Mesendoderm (in vitro differentiated cells): ENCODE measurements at regions not wholly inside any gene's neighbourhood (a gene's known extent, or its start where the extent isn't known, plus 50 kb on each side); places are given as distances from the start of the nearest gene placed in this dataset.

Experiments
- DNase-seq: peaks from one replicate; pipeline ENCODE4 v3.0.0; 2013
- H2AK5ac ChIP-seq: 2 replicates; pipeline ENCODE4 v1.6.1; 2013; ENCODE audit warnings: low read length, inconsistent platforms
- H2BK120ac ChIP-seq: 2 replicates; pipeline ENCODE4 v1.6.1; 2013; ENCODE audit warnings: low read depth, mild to moderate bottlenecking, low read length, moderate library complexity, mixed read lengths
- H2BK15ac ChIP-seq: replicated peaks from 2 replicates; pipeline ENCODE4 v1.6.1; 2013; ENCODE audit warnings: low read depth, mild to moderate bottlenecking, moderate library complexity
- H2BK5ac ChIP-seq: 2 replicates; pipeline ENCODE4 v1.6.1; 2013; ENCODE audit warnings: low read length, inconsistent platforms
- H3K18ac ChIP-seq: 2 replicates; pipeline ENCODE4 v1.6.1; 2013; ENCODE audit warnings: mild to moderate bottlenecking, low read length, mixed read lengths
- H3K23ac ChIP-seq: one replicate; pipeline ENCODE4 v1.6.1; 2013; ENCODE audit warnings: low read length
- H3K27ac ChIP-seq: 2 replicates; pipeline ENCODE4 v1.5.1; 2013; ENCODE audit warnings: low read depth, mild to moderate bottlenecking, inconsistent platforms, low read length, moderate library complexity
- H3K27me3 ChIP-seq: 2 replicates; pipeline ENCODE4 v1.6.1; 2013; ENCODE audit warnings: low read length, control low read depth, mild to moderate bottlenecking, inconsistent platforms; ENCODE audit not compliant: insufficient read depth, poor library complexity
- H3K36me3 ChIP-seq: 2 replicates; pipeline ENCODE4 v1.6.1; 2013; ENCODE audit warnings: low read length, inconsistent platforms; ENCODE audit not compliant: control insufficient read depth, insufficient read depth
- H3K4ac ChIP-seq: one replicate; pipeline ENCODE4 v1.6.1; 2013; ENCODE audit warnings: low read depth, mild to moderate bottlenecking, low read length, moderate library complexity
- H3K4me1 ChIP-seq: 2 replicates; pipeline ENCODE4 v1.6.1; 2013; ENCODE audit warnings: low read depth, low read length, inconsistent platforms; ENCODE audit not compliant: control insufficient read depth
- H3K4me2 ChIP-seq: 2 replicates; pipeline ENCODE4 v1.6.1; 2013; ENCODE audit warnings: low read length
- H3K4me3 ChIP-seq: 2 replicates; pipeline ENCODE4 v1.5.1; 2013; ENCODE audit warnings: mild to moderate bottlenecking, low read length
- H3K56ac ChIP-seq: one replicate; pipeline ENCODE4 v1.6.1; 2013; ENCODE audit warnings: low read length
- H3K79me1 ChIP-seq: 2 replicates; pipeline ENCODE4 v1.6.1; 2013; ENCODE audit warnings: low read length, inconsistent platforms
- H3K79me2 ChIP-seq: 2 replicates; pipeline ENCODE4 v1.6.1; 2013; ENCODE audit warnings: mild to moderate bottlenecking, low read length; ENCODE audit not compliant: control insufficient read depth, insufficient read depth
- H3K9ac ChIP-seq: 2 replicates; pipeline ENCODE4 v1.6.1; 2013; ENCODE audit warnings: low read length, inconsistent platforms
- H4K5ac ChIP-seq: one replicate; pipeline ENCODE4 v1.6.1; 2013; ENCODE audit warnings: low read length
- H4K8ac ChIP-seq: one replicate; pipeline ENCODE4 v1.6.1; 2013; ENCODE audit warnings: low read depth, mild to moderate bottlenecking, control low read depth, low read length, moderate library complexity
- WGBS: extraction: QIAGEN DNeasy Blood & Tissue Kit; methylation state at CpG from one replicate; pipeline ENCODE4 v1.1.7; 2013; ENCODE audit warnings: low lambda C conversion rate, missing lambda C conversion rate; ENCODE audit not compliant: insufficient coverage; ENCODE audit errors: extremely low coverage; 5-methylcytosine and 5-hydroxymethylcytosine counted together

GRCh38 chr18:25630682-25631081 lies 278.7 kb upstream of the ZNF521 start:
- Histone ChIP-seq H3K4me1 (no peaks in the 10 kb centered on the region), H3K79me2 (no peaks in the 10 kb centered on the region), H3K4me3 (no peak overlapping the region), H3K23ac (no peak overlapping the region), H3K4me2 (no peak overlapping the region), H4K8ac (no peak overlapping the region), H4K5ac (no peak overlapping the region), H2BK120ac (no peak overlapping the region), H2AK5ac (no peak overlapping the region), H3K9ac (no peak overlapping the region), H2BK5ac (no peak overlapping the region), H3K56ac (no peak overlapping the region), H2BK15ac (no peak overlapping the region), H3K18ac (no peak overlapping the region), H3K79me1 (no peaks in the 10 kb centered on the region), H3K36me3 (no peaks in the 10 kb centered on the region), H3K27me3 (no peaks in the 10 kb centered on the region), H3K27ac (no peak overlapping the region), H3K4ac (no peak overlapping the region)
- DNase-seq, result no peak

DNA sequence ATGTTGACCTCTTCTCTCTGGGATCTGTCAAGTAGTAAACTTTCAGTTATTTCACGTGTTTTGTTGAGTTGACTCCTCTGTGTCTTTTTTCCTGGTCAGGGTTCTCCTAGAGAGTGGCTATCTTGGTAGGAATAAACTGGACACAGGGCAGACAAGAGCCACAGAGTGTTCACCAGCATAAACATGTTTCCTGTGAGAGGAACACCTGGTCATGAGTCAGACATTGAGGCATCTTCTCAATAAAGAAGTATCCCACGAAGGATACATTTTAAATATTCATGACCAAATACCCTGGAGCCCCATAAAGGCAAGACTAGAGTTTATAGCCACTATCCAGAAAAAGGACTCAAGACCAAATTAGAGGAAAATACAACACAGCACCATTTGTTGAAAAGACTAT lies 269.7 kb upstream of the ZNF521 start:
- no CpG with 5 or more reads among the region's 2 CpGs for WGBS
- Histone ChIP-seq H3K23ac (no peak overlapping the region), H2AK5ac (no peak overlapping the region), H3K36me3 (no peaks in the 10 kb centered on the region), H3K27me3 (no peaks in the 10 kb centered on the region), H2BK5ac (no peak overlapping the region), H3K4me3 (no peak overlapping the region), H2BK120ac (no peak overlapping the region), H3K4me1 (no peaks in the 10 kb centered on the region), H3K79me1 (no peaks in the 10 kb centered on the region), H2BK15ac (no peak overlapping the region), H3K4me2 (no peak overlapping the region), H3K4ac (no peak overlapping the region), H3K56ac (no peak overlapping the region), H4K8ac (no peak overlapping the region), H3K9ac (no peak overlapping the region), H4K5ac (no peak overlapping the region), H3K27ac (no peak overlapping the region), H3K18ac (no peak overlapping the region), H3K79me2 (no peaks in the 10 kb centered on the region)
- DNase-seq, result no peak

DNA sequence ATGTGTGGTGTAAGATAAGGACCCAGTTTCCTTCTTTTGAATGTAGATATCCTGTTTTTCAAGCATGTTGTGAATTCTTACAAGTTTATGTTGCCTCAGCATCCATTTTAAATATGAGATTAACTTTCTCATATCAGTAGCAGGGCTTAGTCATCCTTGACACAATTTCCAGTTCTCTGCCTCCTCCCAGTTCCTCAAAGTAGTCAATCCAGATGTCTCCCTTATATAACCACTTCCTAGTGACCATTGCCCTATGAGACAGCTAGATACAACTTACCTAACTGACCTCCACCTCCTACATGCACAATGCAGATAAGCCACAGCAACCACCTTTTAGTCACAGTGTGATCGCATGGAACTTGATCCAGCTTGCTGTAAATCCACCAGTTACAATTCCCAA lies 269.2 kb upstream of the ZNF521 start:
- Histone ChIP-seq H3K18ac (no peak overlapping the region), H3K23ac (no peak overlapping the region), H3K27me3 (no peaks in the 10 kb centered on the region), H4K8ac (no peak overlapping the region), H2BK5ac (no peak overlapping the region), H3K27ac (no peak overlapping the region), H3K56ac (no peak overlapping the region), H4K5ac (no peak overlapping the region), H3K79me2 (no peaks in the 10 kb centered on the region), H3K4me2 (no peak overlapping the region), H2BK120ac (no peak overlapping the region), H3K4ac (no peak overlapping the region), H3K9ac (no peak overlapping the region), H3K79me1 (no peaks in the 10 kb centered on the region), H3K36me3 (no peaks in the 10 kb centered on the region), H2AK5ac (no peak overlapping the region), H2BK15ac (no peak overlapping the region), H3K4me3 (no peak overlapping the region), H3K4me1 (no peaks in the 10 kb centered on the region)
- DNase-seq, result no peak
- WGBS, result no CpG with 5 or more reads among the region's 1 CpG

DNA sequence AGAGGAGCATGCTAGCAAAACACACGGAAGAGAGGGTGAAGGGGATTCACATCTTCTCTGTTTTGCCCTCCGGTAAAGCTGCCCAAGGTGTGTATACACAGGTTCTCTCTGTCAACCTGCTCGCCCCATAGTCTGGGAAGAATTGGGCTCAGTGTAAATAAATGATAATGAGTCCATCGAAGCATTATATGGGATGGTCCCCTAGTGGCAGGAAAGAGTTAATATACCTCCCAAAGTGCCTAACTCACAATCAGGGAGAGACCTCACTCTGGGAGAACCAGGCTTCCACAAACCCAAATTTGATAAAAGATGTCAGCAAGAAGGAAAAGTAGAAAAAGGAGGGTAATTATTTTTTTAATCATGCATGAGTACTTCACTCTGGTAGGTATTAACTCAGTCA lies 262.2 kb upstream of the ZNF521 start:
- H2AK5ac ChIP-seq, result no peak overlapping the region
- H3K27ac ChIP-seq, result no peak overlapping the region
- H3K36me3 ChIP-seq, result no peaks in the 10 kb centered on the region
- no peak overlapping the region for H2BK5ac ChIP-seq
- H3K4me3 ChIP-seq, result no peak overlapping the region
- H3K56ac ChIP-seq, result no peak overlapping the region
- no peaks in the 10 kb centered on the region for H3K4me1 ChIP-seq
- no peak overlapping the region for H3K9ac ChIP-seq
- no peaks in the 10 kb centered on the region for H3K79me1 ChIP-seq
- H2BK15ac ChIP-seq, result no peak overlapping the region
- no peak overlapping the region for H3K4me2 ChIP-seq
- H3K79me2 ChIP-seq, result no peaks in the 10 kb centered on the region
- no peak overlapping the region for H3K18ac ChIP-seq
- no peak overlapping the region for H3K4ac ChIP-seq
- no peak overlapping the region for H2BK120ac ChIP-seq
- no peak overlapping the region for H4K5ac ChIP-seq
- no peak overlapping the region for H4K8ac ChIP-seq
- H3K23ac ChIP-seq, result no peak overlapping the region
- H3K27me3 ChIP-seq, result no peaks in the 10 kb centered on the region
- DNase-seq, result peak; percentile 24
- WGBS, result no CpG with 5 or more reads among the region's 4 CpGs

DNA sequence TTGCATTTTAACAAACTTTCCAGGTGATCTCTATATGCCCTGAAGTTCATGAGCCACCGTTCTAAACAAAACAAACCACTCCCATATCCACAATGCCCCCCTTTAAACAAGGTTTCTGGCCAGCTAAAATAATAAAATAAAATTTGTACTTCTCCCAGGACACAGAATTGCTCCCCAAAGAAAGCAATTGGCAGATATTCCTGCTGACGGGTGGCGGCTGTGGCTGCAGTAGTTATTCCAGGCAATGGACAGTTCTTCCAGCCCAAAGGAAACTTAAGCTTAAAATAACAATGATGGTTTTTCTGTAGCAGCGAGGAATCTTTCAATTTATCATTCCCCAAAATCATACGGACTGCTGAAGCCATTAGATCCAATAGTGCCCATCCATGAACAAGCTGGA lies 260.5 kb upstream of the ZNF521 start:
- H3K56ac ChIP-seq, result no peak overlapping the region

DNA sequence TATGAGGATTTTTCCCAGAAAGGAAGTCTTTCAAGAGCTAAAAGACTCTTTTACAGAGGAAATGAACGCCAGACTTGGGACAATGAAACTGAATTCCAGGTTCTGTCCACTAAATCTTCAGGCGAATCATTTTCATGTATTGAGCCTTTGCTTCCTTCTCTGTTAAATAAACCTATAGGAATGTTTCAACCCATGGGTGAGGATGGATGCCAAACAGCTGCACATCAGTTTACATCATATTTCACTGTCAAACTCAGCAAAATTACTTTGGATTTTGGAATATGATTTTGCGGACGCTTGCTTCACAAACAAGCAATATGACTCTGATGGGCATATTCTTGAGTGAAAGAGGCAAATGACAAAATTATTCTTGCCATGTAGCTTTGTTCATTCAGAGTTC lies 256.1 kb upstream of the ZNF521 start:
- Histone ChIP-seq H3K4ac (no peak overlapping the region), H3K56ac (no peak overlapping the region), H4K5ac (no peak overlapping the region), H2BK15ac (no peak overlapping the region), H3K23ac (no peak overlapping the region), H3K9ac (no peak overlapping the region), H4K8ac (no peak overlapping the region), H3K4me1 (no peaks in the 10 kb centered on the region), H2AK5ac (no peak overlapping the region), H3K79me2 (no peaks in the 10 kb centered on the region), H3K18ac (no peak overlapping the region), H3K4me2 (no peak overlapping the region), H2BK5ac (no peak overlapping the region), H3K36me3 (no peaks in the 10 kb centered on the region), H3K27me3 (no peaks in the 10 kb centered on the region), H3K27ac (no peak overlapping the region), H3K4me3 (no peak overlapping the region), H2BK120ac (no peak overlapping the region), H3K79me1 (no peaks in the 10 kb centered on the region)
- no CpG with 5 or more reads among the region's 4 CpGs for WGBS
- no peak for DNase-seq

More for the DNA sequence above, 260.5 kb upstream of the ZNF521 start:
- DNase-seq, result no peak
- Histone ChIP-seq H4K5ac (no peak overlapping the region), H3K4me1 (no peaks in the 10 kb centered on the region), H3K4me2 (no peak overlapping the region), H3K79me2 (no peaks in the 10 kb centered on the region), H3K9ac (no peak overlapping the region), H3K4me3 (no peak overlapping the region), H2BK5ac (no peak overlapping the region), H3K79me1 (no peaks in the 10 kb centered on the region), H3K23ac (no peak overlapping the region), H4K8ac (no peak overlapping the region), H2BK15ac (no peak overlapping the region), H2BK120ac (no peak overlapping the region), H3K18ac (no peak overlapping the region), H3K27me3 (no peaks in the 10 kb centered on the region), H3K27ac (no peak overlapping the region), H3K36me3 (no peaks in the 10 kb centered on the region), H3K4ac (no peak overlapping the region), H2AK5ac (no peak overlapping the region)
- WGBS, result no CpG with 5 or more reads among the region's 5 CpGs
